ENCODE measurements at regions not wholly inside any gene's neighbourhood (a gene's known extent, or its start where the extent isn't known, plus 50 kb on each side); places are given as distances from the start of the nearest gene placed in this dataset.

DNA sequence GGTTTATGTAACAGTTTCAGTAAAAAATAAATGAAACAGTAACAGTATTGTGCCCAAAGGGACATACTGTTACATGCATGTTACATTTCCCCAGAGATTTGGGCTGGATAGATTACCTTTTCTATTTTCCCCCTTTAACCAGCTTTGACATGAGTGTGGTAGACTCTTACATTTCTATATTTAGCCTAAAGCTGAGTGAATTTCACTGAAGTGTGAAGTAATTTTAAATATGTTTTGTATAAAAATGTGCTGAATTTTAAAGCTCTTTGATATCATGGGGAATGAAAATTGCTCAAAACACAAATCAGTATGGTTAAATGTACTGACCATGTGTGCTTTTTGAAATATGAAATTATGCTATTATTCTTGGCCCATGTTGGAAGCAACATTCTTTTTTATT lies 122.3 kb upstream of the CDH10 start:
- TF ChIP-seq, protein P1, sequence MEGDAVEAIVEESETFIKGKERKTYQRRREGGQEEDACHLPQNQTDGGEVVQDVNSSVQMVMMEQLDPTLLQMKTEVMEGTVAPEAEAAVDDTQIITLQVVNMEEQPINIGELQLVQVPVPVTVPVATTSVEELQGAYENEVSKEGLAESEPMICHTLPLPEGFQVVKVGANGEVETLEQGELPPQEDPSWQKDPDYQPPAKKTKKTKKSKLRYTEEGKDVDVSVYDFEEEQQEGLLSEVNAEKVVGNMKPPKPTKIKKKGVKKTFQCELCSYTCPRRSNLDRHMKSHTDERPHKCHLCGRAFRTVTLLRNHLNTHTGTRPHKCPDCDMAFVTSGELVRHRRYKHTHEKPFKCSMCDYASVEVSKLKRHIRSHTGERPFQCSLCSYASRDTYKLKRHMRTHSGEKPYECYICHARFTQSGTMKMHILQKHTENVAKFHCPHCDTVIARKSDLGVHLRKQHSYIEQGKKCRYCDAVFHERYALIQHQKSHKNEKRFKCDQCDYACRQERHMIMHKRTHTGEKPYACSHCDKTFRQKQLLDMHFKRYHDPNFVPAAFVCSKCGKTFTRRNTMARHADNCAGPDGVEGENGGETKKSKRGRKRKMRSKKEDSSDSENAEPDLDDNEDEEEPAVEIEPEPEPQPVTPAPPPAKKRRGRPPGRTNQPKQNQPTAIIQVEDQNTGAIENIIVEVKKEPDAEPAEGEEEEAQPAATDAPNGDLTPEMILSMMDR (conservative IDR thresholded peaks at IDR 0.05; ENCODE audit: low read depth, low read length): no peak
- no peak for TF ChIP-seq EZH2 (IDR thresholded peaks at IDR 0.05; ENCODE audit: borderline replicate concordance, low read depth, low read length, poor library complexity, severe bottlenecking)

All from A673 (cell line).